GM12873 (cell line): ENCODE measurements at regions not wholly inside any gene's neighbourhood (a gene's known extent, or its start where the extent isn't known, plus 50 kb on each side); places are given as distances from the start of the nearest gene placed in this dataset.

Experiments
- CTCF ChIP-seq: IDR thresholded peaks from 2 replicates; pipeline ENCODE4 v1.5.1; 2012; ENCODE audit warnings: low read depth, mild to moderate bottlenecking, moderate library complexity, low read length, control low read depth; ENCODE audit not compliant: insufficient read depth; ENCODE audit errors: missing control alignments

- no peak for TF ChIP-seq CTCF
Measured at GRCh38 chr14:89485264-89485663, 68.2 kb upstream of the FOXN3 start.

DNA sequence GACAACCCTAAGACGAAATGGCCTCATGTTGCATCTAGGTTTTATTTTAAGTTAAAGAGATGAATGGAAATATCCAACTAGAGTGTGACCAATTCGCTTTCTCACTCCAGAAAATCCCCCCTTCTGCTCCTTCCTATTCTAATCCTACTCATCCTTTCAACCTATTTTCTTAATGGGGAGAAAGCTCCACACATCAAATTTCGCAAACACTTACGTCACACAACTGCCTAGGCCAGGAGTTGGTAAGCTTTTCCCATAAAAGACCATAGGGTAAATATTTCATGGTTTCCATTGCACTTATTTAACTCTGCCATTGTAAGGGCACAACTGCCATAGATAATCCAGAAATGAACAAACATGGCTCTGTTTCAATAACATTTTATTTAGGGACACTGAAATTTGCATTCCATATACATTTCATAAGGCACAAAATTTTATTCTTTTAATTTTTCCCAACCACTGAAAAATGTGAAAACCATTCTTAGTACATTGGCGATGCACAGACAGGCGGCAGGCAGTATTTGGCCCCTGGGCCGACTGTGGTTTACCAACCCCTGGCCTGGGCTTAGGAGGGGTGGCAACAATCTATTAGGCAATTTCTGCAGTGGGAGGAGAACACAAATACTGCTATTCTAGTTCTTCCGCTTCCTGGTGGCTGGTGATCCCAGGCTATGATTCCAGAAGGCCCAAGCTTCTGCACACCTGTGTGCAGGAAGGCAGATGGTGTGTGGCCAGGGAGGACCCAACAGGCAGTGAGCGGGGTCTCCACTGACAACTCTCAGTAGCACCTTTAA is 67.2 kb upstream of the FOXN3 start:
- TF ChIP-seq CTCF, result no peak

DNA sequence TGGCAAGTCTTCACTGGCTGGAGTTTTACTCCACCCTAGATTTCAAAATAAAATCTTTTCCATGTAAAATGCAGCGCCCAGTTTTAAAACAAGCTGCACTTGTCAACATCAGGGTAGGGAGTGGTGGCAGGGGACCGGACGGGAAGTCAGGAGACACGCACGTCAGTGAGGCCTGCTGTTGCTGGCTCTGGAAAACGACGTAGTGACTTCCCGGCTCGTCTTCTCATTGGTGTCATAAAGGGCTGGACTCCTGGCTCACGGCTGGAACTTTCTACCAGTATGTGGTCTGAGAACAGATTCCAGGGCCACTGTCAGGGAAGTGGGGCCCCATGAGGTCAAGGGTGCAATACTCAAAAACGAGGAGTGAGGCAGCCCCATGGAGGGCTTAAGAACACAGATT is 64.2 kb upstream of the FOXN3 start:
- no peak for TF ChIP-seq CTCF

GRCh38 chr14:89480278-89480677 is 63.2 kb upstream of the FOXN3 start:
- TF ChIP-seq CTCF, result no peak

- TF ChIP-seq CTCF, result no peak
Measured at GRCh38 chr14:89479802-89480201, 62.8 kb upstream of the FOXN3 start.

GRCh38 chr14:89477391-89477790 is 60.4 kb upstream of the FOXN3 start:
- TF ChIP-seq CTCF, result no peak

GRCh38 chr14:89476354-89476896 is 59.4 kb upstream of the FOXN3 start:
- no peak for TF ChIP-seq CTCF
